GM12878 (cell line): ENCODE measurements at regions not wholly inside any gene's neighbourhood (a gene's known extent, or its start where the extent isn't known, plus 50 kb on each side); places are given as distances from the start of the nearest gene placed in this dataset.

ENCODE experiments used
- BCLAF1 ChIP-seq: fragments of 450-650 bp; IDR thresholded peaks from 2 replicates; pipeline ENCODE4 v1.6.1; 2017; ENCODE audit warnings: antibody characterized with exemption, mild to moderate bottlenecking, moderate library complexity
- CTCF ChIP-seq, 3 experiments: IDR thresholded peaks in 2 of 3; conservative IDR thresholded peaks in 1 of 3; 2 replicates each; pipeline ENCODE4 v1.5.1; 2011; ENCODE audit warnings: low read depth in 3 of 3, low read length in 3 of 3, mild to moderate bottlenecking in 3 of 3, control low read depth in 2 of 3, moderate library complexity in 2 of 3, inconsistent platforms in 1 of 3, mixed read lengths in 1 of 3; ENCODE audit not compliant: control insufficient read depth in 2 of 3, insufficient read depth in 1 of 3; ENCODE audit errors: extremely low read depth in 1 of 3

- TF ChIP-seq CTCF (IDR thresholded peaks at IDR 0.05 in 2 of 3, conservative IDR thresholded peaks at IDR 0.05 in 1 of 3; ENCODE audit: control insufficient read depth in 2 of 3, extremely low read depth in 1 of 3, insufficient read depth in 1 of 3, low read depth in 3 of 3, low read length in 3 of 3): no peak
- TF ChIP-seq BCLAF1: no peak
Observed at GRCh38 chr10:45058992-45059561, 58.4 kb downstream of the ZNF22 start.
